MCF 10A (cell line): ENCODE measurements at regions not wholly inside any gene's neighbourhood (a gene's known extent, or its start where the extent isn't known, plus 50 kb on each side); places are given as distances from the start of the nearest gene placed in this dataset.

Experiments
- BruUV-seq: library from RNA; stranded (reverse); fragments of 400-500 nt; replicated peaks from 2 replicates; lab custom pipeline; 2021; lab: Mats Ljungman, UMichigan
- CTCF ChIA-PET: fragments of 300-600 bp; sonication (Branson Sonifier 250); formaldehyde crosslinking; extraction: SDS; loops from one replicate; lab custom pipeline; 2021; ENCODE audit warnings: antibody characterized with exemption, inconsistent platforms; lab: Yijun Ruan, JAX
- POLR2A ChIA-PET: fragments of 300-600, 350-650 bp; sonication (Branson Sonifier 250); formaldehyde crosslinking; extraction: SDS; loops from one replicate; lab custom pipeline; 2020; ENCODE audit warnings: antibody characterized with exemption, inconsistent platforms; lab: Yijun Ruan, JAX
- DNase-seq: peaks from one replicate; pipeline ENCODE4 v3.0.0-alpha.2; 2018; ENCODE audit not compliant: unreplicated experiment
- H3K27ac Mint-ChIP-seq: one replicate; pipeline ENCODE4 v1.8.0; 2022; ENCODE audit warnings: mild to moderate bottlenecking, low read depth, mixed read lengths; ENCODE audit not compliant: unreplicated experiment
- H3K27me3 Mint-ChIP-seq: one replicate; pipeline ENCODE4 v1.8.0; 2022; ENCODE audit warnings: mixed read lengths; ENCODE audit not compliant: insufficient read depth, unreplicated experiment
- H3K36me3 Mint-ChIP-seq: one replicate; pipeline ENCODE4 v1.8.0; 2022; ENCODE audit warnings: mild to moderate bottlenecking, moderate library complexity, mixed read lengths; ENCODE audit not compliant: insufficient read depth, unreplicated experiment
- H3K4me1 Mint-ChIP-seq: one replicate; pipeline ENCODE4 v1.8.0; 2022; ENCODE audit warnings: mixed read lengths; ENCODE audit not compliant: insufficient read depth, unreplicated experiment
- H3K4me3 Mint-ChIP-seq: one replicate; pipeline ENCODE4 v1.8.0; 2022; ENCODE audit warnings: mild to moderate bottlenecking, moderate library complexity, mixed read lengths; ENCODE audit not compliant: unreplicated experiment
- H3K9me3 Mint-ChIP-seq: one replicate; pipeline ENCODE4 v1.8.0; 2022; ENCODE audit warnings: mixed read lengths; ENCODE audit not compliant: unreplicated experiment
- intact Hi-C: fragments of 100-400 bp; cut with micrococcal nuclease; formaldehyde crosslinking; loops from 2 replicates; pipeline ENCODE4 v1.14.1; 2022
- TF ChIP-seq, protein P1 (sequence below): fragments of 200-600 bp; IDR thresholded peaks from one replicate; pipeline ENCODE4 v1.8.0; 2022; ENCODE audit warnings: antibody characterized with exemption, mild to moderate bottlenecking; ENCODE audit not compliant: unreplicated experiment

DNA sequence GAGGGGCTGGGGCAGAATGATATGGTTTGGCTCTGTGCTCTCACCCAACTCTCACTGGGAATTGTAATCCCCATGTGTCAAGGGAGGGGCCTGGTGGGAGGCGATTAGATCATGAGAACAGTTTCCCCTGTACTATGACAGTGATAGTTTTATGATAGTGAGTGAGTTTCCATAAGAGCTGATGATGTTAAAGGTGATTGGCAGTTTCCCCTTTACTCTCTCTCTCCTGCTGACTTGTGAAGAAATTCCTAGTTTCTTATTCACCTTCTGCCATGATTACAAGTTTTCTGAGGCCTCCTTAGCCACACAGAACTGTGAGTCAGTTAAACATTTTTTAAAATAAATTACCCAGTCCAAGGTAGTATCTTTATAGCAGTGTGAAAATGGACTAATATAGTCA is 120.4 kb upstream of the CDH9 start:
- Mint-ChIP-seq H3K4me1 (no peaks in the 10 kb centered on the region), H3K4me3 (no peak overlapping the region), H3K27ac (no peak overlapping the region), H3K36me3 (no peaks in the 10 kb centered on the region), H3K27me3 (no peaks in the 10 kb centered on the region), H3K9me3 (peaks cover 17% of the 10 kb centered on the region)
- TF ChIP-seq, protein P1, sequence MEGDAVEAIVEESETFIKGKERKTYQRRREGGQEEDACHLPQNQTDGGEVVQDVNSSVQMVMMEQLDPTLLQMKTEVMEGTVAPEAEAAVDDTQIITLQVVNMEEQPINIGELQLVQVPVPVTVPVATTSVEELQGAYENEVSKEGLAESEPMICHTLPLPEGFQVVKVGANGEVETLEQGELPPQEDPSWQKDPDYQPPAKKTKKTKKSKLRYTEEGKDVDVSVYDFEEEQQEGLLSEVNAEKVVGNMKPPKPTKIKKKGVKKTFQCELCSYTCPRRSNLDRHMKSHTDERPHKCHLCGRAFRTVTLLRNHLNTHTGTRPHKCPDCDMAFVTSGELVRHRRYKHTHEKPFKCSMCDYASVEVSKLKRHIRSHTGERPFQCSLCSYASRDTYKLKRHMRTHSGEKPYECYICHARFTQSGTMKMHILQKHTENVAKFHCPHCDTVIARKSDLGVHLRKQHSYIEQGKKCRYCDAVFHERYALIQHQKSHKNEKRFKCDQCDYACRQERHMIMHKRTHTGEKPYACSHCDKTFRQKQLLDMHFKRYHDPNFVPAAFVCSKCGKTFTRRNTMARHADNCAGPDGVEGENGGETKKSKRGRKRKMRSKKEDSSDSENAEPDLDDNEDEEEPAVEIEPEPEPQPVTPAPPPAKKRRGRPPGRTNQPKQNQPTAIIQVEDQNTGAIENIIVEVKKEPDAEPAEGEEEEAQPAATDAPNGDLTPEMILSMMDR: no peak
- intact Hi-C loops: no loop called here
- ChIA-PET POLR2A (no interaction called here), CTCF (no interaction called here)
- no peak for DNase-seq
- BruUV-seq: no TSS peak

DNA sequence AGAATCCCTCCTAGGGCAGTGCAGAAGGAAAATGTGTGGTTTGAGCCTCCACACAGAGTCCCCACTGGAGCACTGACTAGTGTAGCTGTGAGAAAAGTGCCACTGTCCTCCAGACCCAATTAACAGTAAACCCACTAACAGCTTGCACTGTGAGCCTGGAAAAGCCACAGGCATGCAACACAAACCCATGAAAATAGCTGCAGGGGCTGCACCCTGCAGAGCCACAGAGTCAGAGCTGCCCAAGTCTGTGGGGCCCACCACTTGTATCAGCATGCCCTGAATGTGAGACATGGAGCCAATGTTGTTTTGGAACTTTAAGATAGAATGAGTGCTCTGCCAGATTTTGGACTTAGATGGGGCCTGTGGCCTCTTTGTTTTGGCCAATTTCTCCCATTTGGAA is 119.8 kb upstream of the CDH9 start:
- Mint-ChIP-seq H3K36me3 (no peaks in the 10 kb centered on the region), H3K4me1 (no peaks in the 10 kb centered on the region), H3K4me3 (no peak overlapping the region), H3K9me3 (peaks cover 17% of the 10 kb centered on the region), H3K27me3 (no peaks in the 10 kb centered on the region), H3K27ac (no peak overlapping the region)
- ChIA-PET POLR2A (no interaction called here), CTCF (no interaction called here)
- intact Hi-C loops: no loop called here
- no peak for DNase-seq
- BruUV-seq: no TSS peak
- TF ChIP-seq, protein P1: no peak

DNA sequence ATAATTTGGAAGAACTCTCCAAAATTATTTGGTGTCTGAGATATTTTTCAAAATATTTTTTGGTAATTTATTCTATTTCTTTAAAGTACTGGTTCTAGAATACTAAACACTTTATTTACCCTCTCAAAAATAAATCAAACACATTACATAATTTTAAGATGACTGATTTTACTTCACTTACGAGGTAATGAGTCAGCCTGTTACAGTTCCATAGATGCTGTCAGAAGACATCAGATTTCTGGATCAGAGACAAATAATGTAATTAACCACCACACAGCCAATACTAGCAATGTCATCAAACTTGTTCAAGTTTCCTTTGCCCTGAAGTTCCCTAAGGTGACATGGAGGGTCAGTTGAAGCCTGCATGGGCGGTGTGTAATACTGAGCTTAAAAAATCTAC is 106.1 kb upstream of the CDH9 start:
- Mint-ChIP-seq H3K27me3 (no peaks in the 10 kb centered on the region), H3K27ac (no peak overlapping the region), H3K4me1 (peaks cover 6% of the 10 kb centered on the region), H3K9me3 (no peaks in the 10 kb centered on the region), H3K4me3 (no peak overlapping the region), H3K36me3 (no peaks in the 10 kb centered on the region)
- no TSS peak for BruUV-seq
- TF ChIP-seq, protein P1: no peak
- ChIA-PET CTCF (no interaction called here), POLR2A (no interaction called here)
- DNase-seq: peak; percentile 25
- intact Hi-C loops: no loop called here

DNA sequence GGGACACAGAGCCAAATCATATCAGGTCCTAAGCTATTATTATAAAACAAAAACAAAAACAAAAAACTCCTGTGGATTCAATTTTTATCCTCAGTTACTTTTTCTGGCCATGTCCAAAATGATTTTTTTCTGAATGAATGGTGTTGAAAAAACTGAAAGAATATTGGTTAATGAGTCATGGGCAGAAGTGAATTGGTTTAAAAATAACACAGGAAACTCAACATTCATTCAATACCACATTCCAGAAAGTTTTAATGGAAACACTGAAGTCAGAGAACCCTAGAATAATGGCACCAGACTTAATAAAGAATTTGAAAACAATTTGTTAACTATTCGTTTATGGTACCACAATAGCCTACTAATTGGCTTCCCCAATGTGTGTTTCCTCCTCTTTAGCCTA is 102.4 kb upstream of the CDH9 start:
- no TSS peak for BruUV-seq
- H3K9me3 Mint-ChIP-seq: peaks cover 8% of the 10 kb centered on the region
- POLR2A ChIA-PET: interaction anchor here (0.7 kb wide), 1 partner anchor 9 kb away, joined by 5 read pairs; no protein-coding TSS in a partner anchor
- peaks cover 6% of the 10 kb centered on the region for H3K4me1 Mint-ChIP-seq
- H3K27me3 Mint-ChIP-seq: no peaks in the 10 kb centered on the region
- CTCF ChIA-PET: no interaction called here
- H3K27ac Mint-ChIP-seq: no peak overlapping the region
- H3K4me3 Mint-ChIP-seq: no peak overlapping the region
- no peaks in the 10 kb centered on the region for H3K36me3 Mint-ChIP-seq
- TF ChIP-seq, protein P1: no peak
- no peak for DNase-seq
- intact Hi-C loops: no loop called here
